OCI-LY7 (cell line): ENCODE measurements at regions not wholly inside any gene's neighbourhood (a gene's known extent, or its start where the extent isn't known, plus 50 kb on each side); places are given as distances from the start of the nearest gene placed in this dataset.

Experiments used
- BruUV-seq: library from RNA; stranded (reverse); fragments of 400-500 nt; replicated peaks from 2 replicates; lab custom pipeline; 2021; lab: Mats Ljungman, UMichigan
- CTCF ChIA-PET: fragments of 300-600 bp; sonication (Branson Sonifier 250); formaldehyde crosslinking; loops from one replicate; lab custom pipeline; 2022; ENCODE audit warnings: antibody characterized with exemption; ENCODE audit not compliant: unreplicated experiment; lab: Charles Lee
- POLR2A ChIA-PET: fragments of 300-600 bp; sonication (Branson Sonifier 250); formaldehyde crosslinking; loops from one replicate; lab custom pipeline; 2022; ENCODE audit warnings: antibody characterized with exemption; lab: Charles Lee
- DNase-seq: peaks from one replicate; pipeline ENCODE4 v3.0.0-alpha.2; 2015; ENCODE audit warnings: low spot score
- H2AFZ ChIP-seq: fragments of 200-600 bp; sonication (generic), shearing (Covaris generic); 2 replicates; pipeline ENCODE4 v1.6.1; 2014; ENCODE audit warnings: mild to moderate bottlenecking, antibody characterized with exemption, low read length, moderate library complexity
- H3K27ac ChIP-seq: fragments of 200-600 bp; sonication (generic); 2 replicates; pipeline ENCODE4 v1.5.1; 2014; ENCODE audit warnings: mixed run types, low read depth, mild to moderate bottlenecking, moderate library complexity, low read length, inconsistent platforms; ENCODE audit not compliant: poor library complexity, severe bottlenecking
- H3K36me3 ChIP-seq: fragments of 200-600 bp; sonication (generic); 2 replicates; pipeline ENCODE4 v1.6.1; 2014; ENCODE audit warnings: mild to moderate bottlenecking, antibody characterized with exemption, low read length, moderate library complexity, mixed read lengths; ENCODE audit not compliant: insufficient read depth
- H3K4me1 ChIP-seq: fragments of 200-600 bp; sonication (generic); 2 replicates; pipeline ENCODE4 v1.5.1; 2014; ENCODE audit warnings: mild to moderate bottlenecking, low read length; ENCODE audit not compliant: insufficient read depth, poor library complexity, severe bottlenecking
- H3K4me2 ChIP-seq: fragments of 200-600 bp; sonication (generic); 2 replicates; pipeline ENCODE4 v1.6.1; 2014; ENCODE audit warnings: mild to moderate bottlenecking, low read length
- H3K4me3 ChIP-seq: fragments of 200-600 bp; sonication (generic); 2 replicates; pipeline ENCODE4 v1.5.1; 2014; ENCODE audit warnings: mild to moderate bottlenecking, low read depth, low read length; ENCODE audit not compliant: poor library complexity, severe bottlenecking
- H3K79me2 ChIP-seq: fragments of 200-600 bp; sonication (generic); 2 replicates; pipeline ENCODE4 v1.6.1; 2016; ENCODE audit warnings: low read depth, mild to moderate bottlenecking, low read length, moderate library complexity, mixed read lengths; ENCODE audit not compliant: insufficient read depth
- H3K9me2 ChIP-seq: fragments of 200-600 bp; sonication (generic); 2 replicates; pipeline ENCODE4 v1.6.1; 2016; ENCODE audit warnings: mild to moderate bottlenecking, low read length, mixed read lengths; ENCODE audit not compliant: insufficient read depth
- H3K9me3 ChIP-seq: fragments of 200-600 bp; sonication (generic); 2 replicates; pipeline ENCODE4 v1.6.1; 2014; ENCODE audit warnings: mild to moderate bottlenecking, mixed run types, low read length, mixed read lengths
- H4K20me1 ChIP-seq: fragments of 200-600 bp; sonication (generic); 2 replicates; pipeline ENCODE4 v1.6.1; 2014; ENCODE audit warnings: mild to moderate bottlenecking, antibody characterized with exemption, low read length, moderate library complexity, mixed read lengths; ENCODE audit not compliant: insufficient read depth
- CTCF ChIP-seq: fragments of 200-600 bp; sonication (generic); conservative IDR thresholded peaks from 2 replicates; pipeline ENCODE4 v1.5.1; 2014; ENCODE audit warnings: mild to moderate bottlenecking, antibody characterized with exemption, low read length, moderate library complexity, mixed read lengths
- EZH2phosphoT487 ChIP-seq: fragments of 200-600 bp; sonication (generic); IDR thresholded peaks from 2 replicates; pipeline ENCODE4 v1.6.1; 2018; ENCODE audit warnings: low read depth, borderline replicate concordance, mild to moderate bottlenecking, mixed run types, antibody characterized with exemption, low read length, moderate library complexity, mixed read lengths
- intact Hi-C: fragments of 100-400 bp; cut with micrococcal nuclease; formaldehyde crosslinking; loops from one replicate; pipeline ENCODE4 v1.10.0; 2022; ENCODE audit not compliant: unreplicated experiment

- Histone ChIP-seq H3K4me3 (no peak overlapping the region), H3K79me2 (no peaks in the 10 kb centered on the region), H3K9me2 (no peaks in the 10 kb centered on the region), H3K4me1 (no peaks in the 10 kb centered on the region), H3K27ac (no peak overlapping the region), H3K9me3 (no peaks in the 10 kb centered on the region), H2AFZ (no peak overlapping the region), H4K20me1 (no peaks in the 10 kb centered on the region), H3K36me3 (no peaks in the 10 kb centered on the region), H3K4me2 (no peak overlapping the region)
- intact Hi-C loops: no loop called here
- ChIA-PET POLR2A (interaction anchor here (0.6 to 1.2 kb wide), 2 partner anchors 352 to 386 kb away, joined by 3 to 4 read pairs; no protein-coding TSS in a partner anchor), CTCF (no interaction called here)
- no TSS peak for BruUV-seq
- TF ChIP-seq EZH2phosphoT487 (no peak), CTCF (no peak)
- DNase-seq: no peak
Measured at GRCh38 chr7:33775790-33776189, 129.5 kb upstream of the BMPER start.

GRCh38 chr7:33776788-33777187 lies 128.6 kb upstream of the BMPER start:
- Histone ChIP-seq H3K4me2 (no peak overlapping the region), H4K20me1 (no peaks in the 10 kb centered on the region), H3K4me1 (no peaks in the 10 kb centered on the region), H3K9me2 (no peaks in the 10 kb centered on the region), H3K36me3 (no peaks in the 10 kb centered on the region), H3K9me3 (no peaks in the 10 kb centered on the region), H3K79me2 (no peaks in the 10 kb centered on the region), H2AFZ (no peak overlapping the region), H3K4me3 (no peak overlapping the region), H3K27ac (no peak overlapping the region)
- DNase-seq: no peak
- intact Hi-C loops: no loop called here
- POLR2A ChIA-PET: interaction anchor here (1.2 kb wide), 1 partner anchor 353 kb away, joined by 3 read pairs; no protein-coding TSS in a partner anchor
- no peak for TF ChIP-seq EZH2phosphoT487
- TF ChIP-seq CTCF: no peak
- CTCF ChIA-PET: no interaction called here
- no TSS peak for BruUV-seq

GRCh38 chr7:33778195-33778594 lies 127.1 kb upstream of the BMPER start:
- Histone ChIP-seq H3K79me2 (no peaks in the 10 kb centered on the region), H4K20me1 (no peaks in the 10 kb centered on the region), H3K9me2 (no peaks in the 10 kb centered on the region), H3K36me3 (no peaks in the 10 kb centered on the region), H3K4me2 (no peak overlapping the region), H3K4me3 (no peak overlapping the region), H3K4me1 (no peaks in the 10 kb centered on the region), H3K27ac (no peak overlapping the region), H3K9me3 (no peaks in the 10 kb centered on the region), H2AFZ (no peak overlapping the region)
- no TSS peak for BruUV-seq
- intact Hi-C loops: no loop called here
- ChIA-PET POLR2A (interaction anchor here (0.7 kb wide), 2 partner anchors 138 to 359 kb away, joined by 5 to 6 read pairs; no protein-coding TSS in a partner anchor), CTCF (no interaction called here)
- no peak for DNase-seq
- TF ChIP-seq CTCF (no peak), EZH2phosphoT487 (no peak)
